ENCODE measurements at regions not wholly inside any gene's neighbourhood (a gene's known extent, or its start where the extent isn't known, plus 50 kb on each side); places are given as distances from the start of the nearest gene placed in this dataset.

GRCh38 chr1:14255233-14255632 is 343.3 kb upstream of the KAZN start:
- TF ChIP-seq CTCF (IDR thresholded peaks at IDR 0.05; ENCODE audit: insufficient read depth, low read length) (no peak), POLR2AphosphoS5 (IDR thresholded peaks at IDR 0.05; ENCODE audit: low read depth) (no peak), REST (IDR thresholded peaks at IDR 0.05; ENCODE audit: insufficient replicate concordance, low read depth) (no peak), GABPA (IDR thresholded peaks at IDR 0.05; ENCODE audit: low read depth) (no peak)
